Ishikawa (cell line): ENCODE measurements at regions not wholly inside any gene's neighbourhood (a gene's known extent, or its start where the extent isn't known, plus 50 kb on each side); places are given as distances from the start of the nearest gene placed in this dataset.

Experiments used
- EGR1 ChIP-seq: IDR thresholded peaks from 2 replicates; pipeline ENCODE4 v1.6.1; 2012
- FOXM1 ChIP-seq: IDR thresholded peaks from 2 replicates; pipeline ENCODE4 v1.6.1; 2012; ENCODE audit warnings: low read depth, borderline replicate concordance
- NFIC ChIP-seq: IDR thresholded peaks from 2 replicates; pipeline ENCODE4 v1.6.1; 2012
- TCF12 ChIP-seq: IDR thresholded peaks from 2 replicates; pipeline ENCODE4 v1.6.1; 2012; ENCODE audit warnings: low read depth
- YY1 ChIP-seq: IDR thresholded peaks from 2 replicates; pipeline ENCODE4 v1.6.1; 2012; ENCODE audit warnings: low read depth
- ZBTB7A ChIP-seq: IDR thresholded peaks from 2 replicates; pipeline ENCODE4 v1.6.1; 2012; ENCODE audit warnings: low read depth
- TF ChIP-seq, protein P1 (sequence below): IDR thresholded peaks from 2 replicates; pipeline ENCODE4 v1.6.1; 2012
- TF ChIP-seq, protein P2 (sequence below): IDR thresholded peaks from 2 replicates; pipeline ENCODE4 v1.6.1; 2012
- TF ChIP-seq, protein P3 (sequence below): IDR thresholded peaks from 2 replicates; pipeline ENCODE4 v1.6.1; 2012; ENCODE audit warnings: low read depth, mild to moderate bottlenecking

- TF ChIP-seq NFIC, result no peak
- TF ChIP-seq, protein P1, sequence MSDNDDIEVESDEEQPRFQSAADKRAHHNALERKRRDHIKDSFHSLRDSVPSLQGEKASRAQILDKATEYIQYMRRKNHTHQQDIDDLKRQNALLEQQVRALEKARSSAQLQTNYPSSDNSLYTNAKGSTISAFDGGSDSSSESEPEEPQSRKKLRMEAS, result no peak
- TF ChIP-seq FOXM1, result no peak
- no peak for TF ChIP-seq ZBTB7A
- TF ChIP-seq, protein P2, sequence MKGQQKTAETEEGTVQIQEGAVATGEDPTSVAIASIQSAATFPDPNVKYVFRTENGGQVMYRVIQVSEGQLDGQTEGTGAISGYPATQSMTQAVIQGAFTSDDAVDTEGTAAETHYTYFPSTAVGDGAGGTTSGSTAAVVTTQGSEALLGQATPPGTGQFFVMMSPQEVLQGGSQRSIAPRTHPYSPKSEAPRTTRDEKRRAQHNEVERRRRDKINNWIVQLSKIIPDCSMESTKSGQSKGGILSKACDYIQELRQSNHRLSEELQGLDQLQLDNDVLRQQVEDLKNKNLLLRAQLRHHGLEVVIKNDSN, result no peak
- TF ChIP-seq YY1, result no peak
- TF ChIP-seq, protein P3, sequence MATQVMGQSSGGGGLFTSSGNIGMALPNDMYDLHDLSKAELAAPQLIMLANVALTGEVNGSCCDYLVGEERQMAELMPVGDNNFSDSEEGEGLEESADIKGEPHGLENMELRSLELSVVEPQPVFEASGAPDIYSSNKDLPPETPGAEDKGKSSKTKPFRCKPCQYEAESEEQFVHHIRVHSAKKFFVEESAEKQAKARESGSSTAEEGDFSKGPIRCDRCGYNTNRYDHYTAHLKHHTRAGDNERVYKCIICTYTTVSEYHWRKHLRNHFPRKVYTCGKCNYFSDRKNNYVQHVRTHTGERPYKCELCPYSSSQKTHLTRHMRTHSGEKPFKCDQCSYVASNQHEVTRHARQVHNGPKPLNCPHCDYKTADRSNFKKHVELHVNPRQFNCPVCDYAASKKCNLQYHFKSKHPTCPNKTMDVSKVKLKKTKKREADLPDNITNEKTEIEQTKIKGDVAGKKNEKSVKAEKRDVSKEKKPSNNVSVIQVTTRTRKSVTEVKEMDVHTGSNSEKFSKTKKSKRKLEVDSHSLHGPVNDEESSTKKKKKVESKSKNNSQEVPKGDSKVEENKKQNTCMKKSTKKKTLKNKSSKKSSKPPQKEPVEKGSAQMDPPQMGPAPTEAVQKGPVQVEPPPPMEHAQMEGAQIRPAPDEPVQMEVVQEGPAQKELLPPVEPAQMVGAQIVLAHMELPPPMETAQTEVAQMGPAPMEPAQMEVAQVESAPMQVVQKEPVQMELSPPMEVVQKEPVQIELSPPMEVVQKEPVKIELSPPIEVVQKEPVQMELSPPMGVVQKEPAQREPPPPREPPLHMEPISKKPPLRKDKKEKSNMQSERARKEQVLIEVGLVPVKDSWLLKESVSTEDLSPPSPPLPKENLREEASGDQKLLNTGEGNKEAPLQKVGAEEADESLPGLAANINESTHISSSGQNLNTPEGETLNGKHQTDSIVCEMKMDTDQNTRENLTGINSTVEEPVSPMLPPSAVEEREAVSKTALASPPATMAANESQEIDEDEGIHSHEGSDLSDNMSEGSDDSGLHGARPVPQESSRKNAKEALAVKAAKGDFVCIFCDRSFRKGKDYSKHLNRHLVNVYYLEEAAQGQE, result no peak
- TF ChIP-seq EGR1, result no peak
- no peak for TF ChIP-seq TCF12
These were observed 665.9 kb upstream of the PCDH15 start for GRCh38 chr10:55466806-55467504.
